GM12875 (cell line): ENCODE measurements at regions not wholly inside any gene's neighbourhood (a gene's known extent, or its start where the extent isn't known, plus 50 kb on each side); places are given as distances from the start of the nearest gene placed in this dataset.

Experiments used
- H3K4me3 ChIP-seq: one replicate; pipeline ENCODE4 v1.5.1; 2011; ENCODE audit warnings: low read depth, low read length, control low read depth
- TF ChIP-seq, protein P1 (sequence below): IDR thresholded peaks from 2 replicates; pipeline ENCODE4 v1.5.1; 2011; ENCODE audit warnings: low read depth, mild to moderate bottlenecking, control low read depth, inconsistent platforms, low read length, moderate library complexity, borderline replicate concordance; ENCODE audit not compliant: insufficient read depth

GRCh38 chr13:88544836-88545235 lies 873.7 kb downstream of the SLITRK5 start:
- H3K4me3 ChIP-seq: no peak overlapping the region
- TF ChIP-seq, protein P1, sequence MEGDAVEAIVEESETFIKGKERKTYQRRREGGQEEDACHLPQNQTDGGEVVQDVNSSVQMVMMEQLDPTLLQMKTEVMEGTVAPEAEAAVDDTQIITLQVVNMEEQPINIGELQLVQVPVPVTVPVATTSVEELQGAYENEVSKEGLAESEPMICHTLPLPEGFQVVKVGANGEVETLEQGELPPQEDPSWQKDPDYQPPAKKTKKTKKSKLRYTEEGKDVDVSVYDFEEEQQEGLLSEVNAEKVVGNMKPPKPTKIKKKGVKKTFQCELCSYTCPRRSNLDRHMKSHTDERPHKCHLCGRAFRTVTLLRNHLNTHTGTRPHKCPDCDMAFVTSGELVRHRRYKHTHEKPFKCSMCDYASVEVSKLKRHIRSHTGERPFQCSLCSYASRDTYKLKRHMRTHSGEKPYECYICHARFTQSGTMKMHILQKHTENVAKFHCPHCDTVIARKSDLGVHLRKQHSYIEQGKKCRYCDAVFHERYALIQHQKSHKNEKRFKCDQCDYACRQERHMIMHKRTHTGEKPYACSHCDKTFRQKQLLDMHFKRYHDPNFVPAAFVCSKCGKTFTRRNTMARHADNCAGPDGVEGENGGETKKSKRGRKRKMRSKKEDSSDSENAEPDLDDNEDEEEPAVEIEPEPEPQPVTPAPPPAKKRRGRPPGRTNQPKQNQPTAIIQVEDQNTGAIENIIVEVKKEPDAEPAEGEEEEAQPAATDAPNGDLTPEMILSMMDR: no peak

- TF ChIP-seq, protein P1: no peak
- H3K4me3 ChIP-seq: no peak overlapping the region
These were observed 881.8 kb downstream of the SLITRK5 start for GRCh38 chr13:88552966-88553365.

DNA sequence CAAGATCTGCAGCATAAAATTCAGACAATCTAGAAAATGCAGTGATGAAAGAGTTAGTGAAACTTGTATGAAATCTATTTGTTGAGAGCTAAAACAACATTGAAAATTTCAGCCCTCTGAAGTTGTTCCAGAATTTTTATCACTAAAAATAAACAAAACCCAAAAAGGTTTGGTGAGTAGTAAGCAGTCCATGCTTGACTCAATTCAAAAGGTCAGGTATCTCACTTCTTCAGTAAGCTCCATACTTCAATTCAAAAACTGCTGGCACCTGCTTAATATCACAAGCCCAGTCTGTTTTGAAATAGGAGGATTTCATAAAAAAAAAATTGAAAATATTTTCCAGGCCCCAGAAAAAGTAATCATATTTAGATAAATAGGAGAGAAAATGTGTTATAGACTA lies 894.4 kb downstream of the SLITRK5 start:
- no peak overlapping the region for H3K4me3 ChIP-seq
- TF ChIP-seq, protein P1: no peak

DNA sequence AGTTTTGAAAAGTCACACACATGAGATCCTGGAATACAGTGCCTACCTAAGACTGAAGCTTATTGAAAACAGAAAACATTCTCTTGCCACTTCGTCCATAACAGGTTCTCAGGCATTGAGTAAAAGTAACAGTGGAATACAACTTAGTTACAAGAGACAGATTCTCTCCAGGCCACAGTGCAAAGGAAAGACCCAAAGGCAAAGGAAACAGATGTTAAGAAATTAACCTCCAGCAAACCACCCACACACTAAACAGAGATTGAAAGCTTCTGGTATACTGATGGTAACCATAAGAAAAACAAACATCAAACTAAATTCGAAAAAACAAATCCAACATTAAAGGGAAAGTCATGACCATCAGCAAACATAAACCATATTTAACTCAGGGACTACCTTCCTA lies 914.7 kb downstream of the SLITRK5 start:
- TF ChIP-seq, protein P1: no peak
- no peak overlapping the region for H3K4me3 ChIP-seq

DNA sequence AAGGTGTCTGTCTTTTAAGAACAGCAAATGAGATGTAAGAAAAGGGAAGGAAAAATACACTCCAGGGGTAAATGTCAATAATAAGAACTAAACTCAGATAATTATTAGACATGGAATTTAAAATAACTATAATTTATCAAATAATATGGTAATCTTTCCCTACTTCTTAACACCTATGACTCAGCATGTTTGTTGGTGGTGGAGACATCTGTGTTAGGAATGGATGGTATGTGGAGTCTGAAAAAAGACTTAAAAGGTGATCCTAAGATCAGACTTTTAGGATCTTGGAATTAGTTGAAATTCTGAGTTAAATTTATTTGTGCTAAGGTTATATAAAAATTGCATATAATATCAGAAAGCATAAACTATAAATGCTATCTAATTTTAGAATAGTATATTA lies 915.1 kb downstream of the SLITRK5 start:
- TF ChIP-seq, protein P1: no peak

DNA sequence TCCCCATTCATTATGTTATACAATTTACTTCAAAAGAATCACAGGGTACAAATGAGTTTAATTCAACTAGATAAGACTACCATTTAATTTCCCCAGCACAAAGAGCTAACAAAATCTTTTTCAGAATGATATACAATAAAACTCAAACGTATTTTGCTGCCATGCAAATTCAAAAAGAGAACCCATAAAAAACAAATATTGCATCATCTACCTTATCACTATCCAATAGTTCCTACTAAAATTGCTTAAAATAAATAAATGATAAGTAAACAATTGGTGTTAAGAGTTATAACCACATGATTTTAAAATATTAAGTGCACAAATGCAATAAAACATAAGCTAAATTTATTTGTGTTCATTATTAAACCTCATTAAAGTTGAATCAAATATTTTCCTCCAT lies 919.4 kb downstream of the SLITRK5 start:
- H3K4me3 ChIP-seq: no peak overlapping the region
- TF ChIP-seq, protein P1: no peak

More for the DNA sequence above, 915.1 kb downstream of the SLITRK5 start:
- no peak overlapping the region for H3K4me3 ChIP-seq

DNA sequence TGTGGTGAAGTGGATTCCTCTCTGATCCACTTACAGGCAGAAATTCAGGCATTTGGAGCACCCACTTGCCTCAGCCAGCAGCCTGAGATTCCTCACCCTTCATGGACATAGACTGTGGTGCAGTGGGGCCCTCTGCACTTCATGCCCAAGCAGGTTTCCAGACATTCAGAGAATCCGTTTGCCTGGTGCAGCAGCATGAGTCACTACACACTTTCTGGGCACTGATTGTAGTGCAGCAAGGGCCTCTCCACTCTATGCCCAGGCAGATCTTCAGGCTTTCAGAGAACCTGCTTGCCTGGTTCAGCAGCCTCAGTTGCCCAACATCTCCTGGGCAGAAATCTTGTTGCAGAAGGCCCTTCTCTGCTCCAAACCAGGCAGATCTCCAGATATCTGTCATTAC lies 920.9 kb downstream of the SLITRK5 start:
- TF ChIP-seq, protein P1: no peak
- H3K4me3 ChIP-seq: no peak overlapping the region
